H7 (cell line): ENCODE measurements at regions not wholly inside any gene's neighbourhood (a gene's known extent, or its start where the extent isn't known, plus 50 kb on each side); places are given as distances from the start of the nearest gene placed in this dataset.
"Not testable (repeated sequence)": the region's sequence is repeated elsewhere in the genome, so short reads cannot be mapped to it uniquely, and the experiment has no call there.

Experiments used
- DNase-seq: peaks from one replicate; pipeline ENCODE4 v3.0.0; 2012
- H3K27me3 ChIP-seq: 2 replicates; pipeline ENCODE4 v1.6.0; 2011; ENCODE audit warnings: mild to moderate bottlenecking, low read length; ENCODE audit not compliant: control insufficient read depth, insufficient read depth
- H3K36me3 ChIP-seq: replicated peaks from 2 replicates; pipeline ENCODE4 v1.5.1; 2011; ENCODE audit warnings: low read length; ENCODE audit not compliant: control insufficient read depth, insufficient read depth
- H3K4me3 ChIP-seq: 2 replicates; pipeline ENCODE4 v1.5.1; 2011; ENCODE audit warnings: low read depth, mild to moderate bottlenecking, control low read depth, low read length, moderate library complexity; ENCODE audit not compliant: insufficient read depth

GRCh38 chr16:17964196-17964595, 372.3 kb downstream of the NPIPA8 start:
- H3K36me3 ChIP-seq: no peaks in the 10 kb centered on the region
- no peaks in the 10 kb centered on the region for H3K27me3 ChIP-seq
- no peak overlapping the region for H3K4me3 ChIP-seq
- no peak for DNase-seq

- Histone ChIP-seq H3K4me3 (no peak overlapping the region), H3K27me3 (no peaks in the 10 kb centered on the region), H3K36me3 (no peaks in the 10 kb centered on the region)
- DNase-seq: no peak
Measured at GRCh38 chr16:17963185-17963836, 373.2 kb downstream of the NPIPA8 start.

- no peak for DNase-seq
- H3K27me3 ChIP-seq: no peaks in the 10 kb centered on the region
- no peaks in the 10 kb centered on the region for H3K36me3 ChIP-seq
- H3K4me3 ChIP-seq: no peak overlapping the region
Measured at GRCh38 chr16:17962726-17963125, 373.8 kb downstream of the NPIPA8 start.

- not testable (repeated sequence) for DNase-seq, H3K27me3 ChIP-seq, H3K36me3 ChIP-seq, H3K4me3 ChIP-seq
Measured at GRCh38 chr16:17961822-17962221, 374.7 kb downstream of the NPIPA8 start.

- no peaks in the 10 kb centered on the region for H3K36me3 ChIP-seq
- DNase-seq: no peak
- H3K4me3 ChIP-seq: no peak overlapping the region
- no peaks in the 10 kb centered on the region for H3K27me3 ChIP-seq
Measured at GRCh38 chr16:17951378-17951777, 385.2 kb downstream of the NPIPA8 start.

GRCh38 chr16:17949982-17950250, 386.6 kb downstream of the NPIPA8 start:
- DNase-seq: no peak
- no peak overlapping the region for H3K4me3 ChIP-seq
- no peaks in the 10 kb centered on the region for H3K27me3 ChIP-seq
- H3K36me3 ChIP-seq: no peaks in the 10 kb centered on the region

- H3K36me3 ChIP-seq: no peaks in the 10 kb centered on the region
- H3K4me3 ChIP-seq: no peak overlapping the region
- no peaks in the 10 kb centered on the region for H3K27me3 ChIP-seq
- DNase-seq: no peak
Measured at GRCh38 chr16:17949141-17949981, 387.2 kb downstream of the NPIPA8 start.

- Histone ChIP-seq H3K27me3 (no peaks in the 10 kb centered on the region), H3K4me3 (no peak overlapping the region), H3K36me3 (no peaks in the 10 kb centered on the region)
- no peak for DNase-seq
Measured at GRCh38 chr16:17947637-17948036, 388.9 kb downstream of the NPIPA8 start.

- H3K27me3 ChIP-seq: no peaks in the 10 kb centered on the region
- no peaks in the 10 kb centered on the region for H3K36me3 ChIP-seq
- no peak for DNase-seq
- H3K4me3 ChIP-seq: no peak overlapping the region
Measured at GRCh38 chr16:17947165-17947564, 389.4 kb downstream of the NPIPA8 start.

GRCh38 chr16:17945080-17945601, 391.4 kb downstream of the NPIPA8 start:
- no peak overlapping the region for H3K4me3 ChIP-seq
- no peak for DNase-seq

GRCh38 chr16:17944345-17944744, 392.2 kb downstream of the NPIPA8 start:
- Histone ChIP-seq H3K4me3 (no peak overlapping the region), H3K27me3 (no peaks in the 10 kb centered on the region), H3K36me3 (no peaks in the 10 kb centered on the region)
- DNase-seq: no peak

More at GRCh38 chr16:17945080-17945601, 391.4 kb downstream of the NPIPA8 start:
- Histone ChIP-seq H3K36me3 (no peaks in the 10 kb centered on the region), H3K27me3 (no peaks in the 10 kb centered on the region)

- Histone ChIP-seq H3K36me3 (no peaks in the 10 kb centered on the region), H3K27me3 (no peaks in the 10 kb centered on the region), H3K4me3 (no peak overlapping the region)
- no peak for DNase-seq
Measured at GRCh38 chr16:17942067-17942466, 394.5 kb downstream of the NPIPA8 start.

GRCh38 chr16:17940584-17941364, 395.8 kb downstream of the NPIPA8 start:
- H3K4me3 ChIP-seq: no peak overlapping the region
- DNase-seq: no peak

GRCh38 chr16:17939723-17940122, 396.8 kb downstream of the NPIPA8 start:
- Histone ChIP-seq H3K27me3 (no peaks in the 10 kb centered on the region), H3K36me3 (no peaks in the 10 kb centered on the region), H3K4me3 (no peak overlapping the region)
- DNase-seq: no peak

More at GRCh38 chr16:17940584-17941364, 395.8 kb downstream of the NPIPA8 start:
- H3K27me3 ChIP-seq: no peaks in the 10 kb centered on the region
- no peaks in the 10 kb centered on the region for H3K36me3 ChIP-seq

GRCh38 chr16:17939122-17939536, 397.4 kb downstream of the NPIPA8 start:
- Histone ChIP-seq H3K27me3 (no peaks in the 10 kb centered on the region), H3K36me3 (no peaks in the 10 kb centered on the region), H3K4me3 (no peak overlapping the region)
- DNase-seq: no peak
